GM12892 (cell line): ENCODE measurements at regions not wholly inside any gene's neighbourhood (a gene's known extent, or its start where the extent isn't known, plus 50 kb on each side); places are given as distances from the start of the nearest gene placed in this dataset.

Experiments used
- DNase-seq: peaks from one replicate; pipeline ENCODE4 v3.0.0; 2011; ENCODE audit not compliant: insufficient read length
- FAIRE-seq: peaks from 2 replicates; lab custom pipeline; 2011; peaks lifted over from hg19 to GRCh38; lab: Jason Lieb, UNC
- POLR2A ChIP-seq: IDR thresholded peaks from 2 replicates; pipeline ENCODE4 v1.6.1; 2011; ENCODE audit warnings: low read depth, low read length, control low read depth
- POLR2AphosphoS5 ChIP-seq: IDR thresholded peaks from 2 replicates; pipeline ENCODE4 v1.6.1; 2011; ENCODE audit warnings: low read depth, low read length, control low read depth
- TAF1 ChIP-seq: IDR thresholded peaks from 2 replicates; pipeline ENCODE4 v1.6.1; 2011; ENCODE audit warnings: low read depth, mild to moderate bottlenecking, control low read depth, low read length, borderline replicate concordance

DNA sequence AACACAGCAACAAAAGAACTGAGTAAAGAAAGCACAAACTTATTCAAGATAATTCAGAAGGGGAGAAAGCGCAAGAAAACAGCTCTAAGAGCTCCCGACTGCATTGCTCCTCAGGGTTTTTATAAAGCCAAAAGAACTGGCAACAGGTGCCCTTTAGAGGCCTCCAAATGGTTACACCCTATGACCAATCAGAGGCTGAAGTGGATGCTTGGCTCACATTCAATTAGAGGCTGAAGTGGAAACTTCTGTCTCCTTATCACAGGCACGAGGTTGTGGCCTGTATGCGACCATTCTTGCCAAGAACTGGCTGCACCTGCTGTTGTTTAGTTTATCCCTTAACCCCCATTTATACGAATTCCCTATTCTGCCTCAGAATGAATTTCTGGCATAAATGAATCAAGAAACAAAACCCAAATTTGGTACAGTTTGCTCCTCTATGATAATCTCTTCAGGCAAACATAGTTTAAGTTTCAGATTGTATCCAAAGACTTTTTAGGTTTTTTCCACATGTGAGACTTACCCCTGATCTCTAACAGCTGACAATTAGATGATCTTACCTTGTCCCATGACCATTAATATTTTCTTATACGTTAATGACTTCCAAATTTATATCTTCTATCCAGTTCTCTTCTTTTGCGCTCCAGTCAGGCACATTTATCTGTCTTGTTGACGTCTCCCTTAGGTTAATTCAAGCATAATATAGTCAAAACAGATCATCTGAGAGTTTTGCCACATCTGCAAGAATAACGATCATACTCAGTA lies 504.8 kb downstream of the NXPH1 start:
- FAIRE-seq (no peak), DNase-seq (no peak)
- no peak for TF ChIP-seq TAF1
- TF ChIP-seq POLR2AphosphoS5, result no peak
- TF ChIP-seq POLR2A, result no peak

DNA sequence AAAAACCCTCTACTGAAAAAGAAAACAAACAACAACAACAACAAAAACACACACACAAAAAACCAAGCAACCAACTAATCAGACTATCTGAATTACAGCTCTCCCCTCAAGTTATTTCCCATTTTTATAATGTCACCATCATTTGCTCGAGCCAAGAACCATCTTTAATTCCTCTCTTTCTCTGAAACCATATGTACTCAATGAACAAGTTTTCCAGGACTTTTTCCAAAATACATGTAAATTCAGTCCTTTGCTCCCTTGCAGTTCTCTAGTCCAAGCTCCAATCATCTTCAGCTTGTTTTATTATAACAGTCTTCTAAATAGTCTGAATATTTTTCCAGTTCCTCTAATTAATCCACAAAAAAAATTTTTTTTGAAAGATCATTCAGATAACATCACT lies 506.0 kb downstream of the NXPH1 start:
- no peak for DNase-seq

DNA sequence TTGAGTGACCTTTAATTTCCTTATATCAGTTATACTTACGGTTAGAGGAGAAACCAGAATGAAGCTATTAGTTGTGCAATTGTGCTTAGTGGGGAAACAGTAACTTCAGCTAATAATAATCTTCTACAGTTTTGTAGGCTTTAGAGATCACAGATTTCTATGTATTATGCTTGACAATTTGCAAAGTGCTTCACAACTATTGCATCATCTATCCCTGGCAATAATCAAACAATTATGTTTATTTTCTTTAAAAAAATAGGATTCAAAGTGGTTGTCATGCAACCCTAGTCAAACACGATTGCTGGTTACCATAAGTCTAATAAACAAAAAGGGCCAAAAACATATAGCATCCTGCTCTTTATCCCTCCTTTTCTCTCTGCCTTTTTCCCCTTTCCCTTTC lies 530.3 kb downstream of the NXPH1 start:
- no peak for FAIRE-seq
- TF ChIP-seq POLR2AphosphoS5 (no peak), POLR2A (no peak), TAF1 (no peak)
- no peak for DNase-seq

More for the DNA sequence above, 506.0 kb downstream of the NXPH1 start:
- FAIRE-seq, result no peak
- no peak for TF ChIP-seq TAF1
- TF ChIP-seq POLR2A, result no peak

DNA sequence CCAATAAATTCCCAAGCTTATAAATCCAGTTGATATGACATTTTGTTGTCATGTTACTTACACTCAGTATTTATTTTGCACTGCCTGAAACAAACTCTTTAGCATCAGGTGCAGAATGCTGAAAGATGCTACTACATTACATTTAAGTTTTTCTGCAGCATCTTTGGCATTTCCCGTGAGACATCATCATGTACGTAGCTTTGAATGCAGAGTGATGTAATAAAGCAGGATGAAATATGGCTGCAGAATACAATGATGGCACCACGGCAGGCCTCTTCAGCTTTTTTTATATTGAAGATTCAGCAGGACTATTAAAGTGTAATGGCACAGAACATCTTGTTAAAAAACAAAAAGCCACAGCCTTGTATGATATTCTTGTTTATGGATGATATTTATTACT lies 531.8 kb downstream of the NXPH1 start:
- DNase-seq (no peak), FAIRE-seq (no peak)
- TF ChIP-seq TAF1, result no peak
- no peak for TF ChIP-seq POLR2A
- TF ChIP-seq POLR2AphosphoS5, result no peak

DNA sequence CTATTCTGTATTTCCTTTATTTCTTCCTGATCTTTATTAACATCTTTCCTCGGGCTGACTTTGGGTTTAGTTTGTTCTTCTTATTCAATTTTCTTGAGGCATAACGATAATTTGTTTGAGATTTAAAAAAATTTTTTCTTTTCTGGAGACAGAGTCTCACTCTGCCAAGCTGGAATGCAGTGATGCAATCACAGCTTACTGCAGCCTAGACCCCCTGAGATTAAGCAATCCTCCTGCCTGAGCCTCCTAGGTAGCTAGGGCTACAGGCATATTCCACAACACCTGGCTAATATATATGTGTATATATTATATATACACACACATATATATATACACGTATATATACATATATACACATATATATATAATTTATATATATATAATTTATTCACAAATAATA lies 540.2 kb downstream of the NXPH1 start:
- no peak for TF ChIP-seq POLR2AphosphoS5
- TF ChIP-seq POLR2A, result no peak
- no peak for TF ChIP-seq TAF1
- no peak for DNase-seq
- FAIRE-seq, result no peak

DNA sequence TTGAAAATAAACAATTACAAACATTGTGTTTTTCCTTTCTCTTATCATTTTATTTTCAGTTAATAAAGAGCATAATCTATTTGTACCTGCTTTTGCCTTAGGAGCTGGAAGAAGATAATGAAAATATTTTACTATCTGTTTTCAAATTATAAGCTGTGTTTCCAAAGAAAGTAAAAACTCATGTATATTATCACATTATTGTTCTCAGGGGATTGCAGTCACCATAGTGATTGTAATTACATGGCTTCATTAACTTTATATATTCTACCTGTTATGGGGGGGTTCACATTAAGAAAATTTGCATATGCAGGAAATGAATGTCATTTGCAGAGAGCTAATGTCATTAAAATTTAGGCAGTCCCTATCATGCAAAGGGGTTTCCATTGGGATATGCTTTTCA lies 542.3 kb downstream of the NXPH1 start:
- FAIRE-seq (no peak), DNase-seq (no peak)
- TF ChIP-seq POLR2AphosphoS5 (no peak), POLR2A (no peak), TAF1 (no peak)

DNA sequence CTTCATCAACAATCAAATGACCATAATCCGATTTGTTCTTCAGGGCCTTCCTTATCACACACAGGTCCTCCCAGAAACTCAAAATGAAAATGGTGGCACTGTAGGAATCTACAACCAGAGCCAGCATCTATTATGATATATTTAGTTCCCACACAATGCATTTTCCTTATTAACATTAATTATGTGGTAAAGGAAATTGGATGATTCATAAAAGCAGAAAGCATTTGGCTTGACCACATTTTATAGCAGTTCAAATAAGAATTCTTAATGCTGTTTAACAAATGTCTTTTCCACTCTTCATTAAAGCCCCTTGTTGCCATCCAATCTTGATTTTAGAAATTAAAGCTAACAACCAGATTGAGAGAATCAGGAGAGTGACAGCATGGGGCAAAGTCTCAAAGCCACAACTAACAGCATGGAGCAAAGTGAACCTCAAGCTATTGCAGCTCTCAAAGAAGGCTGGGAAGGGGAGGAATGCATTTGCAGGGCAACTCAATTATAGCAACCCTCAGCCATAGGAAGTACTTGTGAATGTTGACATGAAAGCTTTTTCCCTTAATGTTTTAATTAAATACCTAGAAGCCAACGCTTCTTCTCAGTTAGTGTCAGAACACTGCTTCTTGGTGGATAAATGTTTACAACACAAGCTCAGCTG lies 549.1 kb downstream of the NXPH1 start:
- TF ChIP-seq TAF1 (no peak), POLR2AphosphoS5 (no peak), POLR2A (no peak)
- DNase-seq, result no peak
- no peak for FAIRE-seq

DNA sequence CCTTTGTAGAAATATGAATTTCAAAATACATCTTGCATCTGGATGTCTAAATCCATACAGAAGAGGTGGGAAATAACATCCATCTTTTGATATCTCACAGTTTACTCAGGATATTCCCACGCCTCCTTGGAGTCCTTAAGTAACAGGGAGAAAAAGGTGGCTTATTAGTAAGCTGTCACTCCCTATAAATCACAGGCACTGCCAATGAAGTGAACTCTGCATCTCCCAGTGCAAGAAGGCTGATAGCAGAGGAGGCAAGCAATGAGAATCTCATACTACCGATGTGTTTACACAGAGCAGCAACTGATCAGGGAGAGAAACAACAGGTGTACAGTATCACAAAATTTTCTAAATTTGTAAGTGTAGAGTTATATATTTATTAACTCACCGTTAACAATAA lies 551.8 kb downstream of the NXPH1 start:
- FAIRE-seq (no peak), DNase-seq (no peak)
- TF ChIP-seq POLR2A, result no peak
- no peak for TF ChIP-seq POLR2AphosphoS5
- TF ChIP-seq TAF1, result no peak

DNA sequence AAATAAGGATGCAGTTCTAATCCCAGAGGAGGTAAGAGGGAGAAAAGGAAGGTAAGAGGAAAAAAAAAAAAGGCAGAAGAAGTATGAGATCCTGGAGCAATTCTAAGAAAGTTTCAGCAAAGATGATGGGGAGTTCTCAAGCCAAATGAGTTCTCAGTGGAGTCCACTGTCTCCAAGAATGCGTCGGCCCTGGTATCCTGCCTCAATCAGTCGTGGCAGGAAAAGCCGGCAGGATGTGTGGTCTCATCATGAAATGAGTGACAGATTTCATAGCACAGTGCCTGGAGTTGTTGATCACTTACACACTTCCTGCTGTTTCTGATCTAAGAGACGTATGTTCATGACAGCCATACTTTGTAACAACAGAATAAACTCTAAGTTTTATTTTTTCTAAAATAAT lies 554.9 kb downstream of the NXPH1 start:
- DNase-seq, result no peak
- TF ChIP-seq POLR2AphosphoS5, result no peak
- TF ChIP-seq POLR2A, result no peak
- no peak for TF ChIP-seq TAF1
- no peak for FAIRE-seq

DNA sequence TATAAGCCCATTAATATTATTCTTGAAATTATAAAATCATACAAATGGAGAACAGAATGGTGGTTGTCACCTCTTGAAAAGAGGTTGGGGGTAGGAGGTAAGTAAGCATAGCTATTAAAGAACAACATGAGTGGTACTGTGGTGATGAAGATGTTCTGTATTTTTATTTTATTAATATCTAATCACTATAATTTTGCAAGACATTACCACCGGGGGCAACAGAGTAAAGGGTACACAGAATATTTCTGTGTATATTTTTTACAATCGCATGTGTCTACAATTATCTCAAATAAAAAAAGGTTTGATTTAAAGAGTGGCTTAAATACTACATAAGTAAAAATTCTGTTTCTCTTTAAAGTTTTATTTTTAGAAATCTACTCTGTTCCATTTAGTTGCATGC lies 557.8 kb downstream of the NXPH1 start:
- TF ChIP-seq TAF1, result no peak
- TF ChIP-seq POLR2A, result no peak
- no peak for TF ChIP-seq POLR2AphosphoS5
- no peak for DNase-seq
- no peak for FAIRE-seq

DNA sequence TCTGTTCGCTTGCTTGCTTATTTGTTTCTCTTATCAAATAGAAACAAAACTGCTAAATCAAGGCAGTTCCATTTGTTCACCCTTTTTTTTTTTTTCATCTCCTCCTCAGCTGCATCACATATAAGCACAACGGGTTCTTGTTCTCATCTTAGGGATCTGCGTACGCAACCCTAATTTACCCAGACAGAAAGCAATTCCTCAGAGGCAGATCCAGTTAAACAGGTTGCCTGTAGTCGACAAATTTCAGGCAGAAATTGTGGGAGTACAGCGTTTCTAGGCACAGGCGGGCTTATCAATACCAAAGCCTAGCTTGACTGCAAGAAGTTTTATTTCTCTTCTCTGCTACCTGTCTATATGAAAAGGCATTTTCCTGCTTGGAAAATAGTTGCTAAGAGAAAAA lies 565.4 kb downstream of the NXPH1 start:
- FAIRE-seq, result no peak
- no peak for TF ChIP-seq TAF1
- no peak for TF ChIP-seq POLR2A
- TF ChIP-seq POLR2AphosphoS5, result no peak

DNA sequence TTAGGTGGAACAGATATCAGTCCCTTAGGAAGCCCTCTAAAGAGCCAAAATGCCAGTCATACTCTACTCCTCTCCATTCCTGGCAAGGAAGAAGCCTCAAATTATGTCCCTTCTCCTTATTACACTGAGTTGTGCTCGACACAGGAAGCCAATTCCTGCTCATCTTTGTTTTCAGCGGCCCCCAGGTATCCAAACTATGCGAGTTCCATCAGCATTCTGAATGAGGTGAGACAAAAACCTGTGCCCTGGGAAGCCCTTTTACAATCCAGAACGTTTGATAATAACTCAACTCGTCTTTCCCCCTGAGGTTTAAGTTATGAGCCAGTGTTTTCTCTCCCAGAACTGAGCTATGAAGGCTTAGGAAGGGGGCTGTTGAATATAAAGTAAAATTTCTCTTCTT lies 580.5 kb downstream of the NXPH1 start:
- FAIRE-seq, result no peak
- TF ChIP-seq POLR2A, result no peak
- no peak for TF ChIP-seq TAF1
- no peak for DNase-seq

More for the DNA sequence above, 565.4 kb downstream of the NXPH1 start:
- no peak for DNase-seq
